ENCODE measurements at regions not wholly inside any gene's neighbourhood (a gene's known extent, or its start where the extent isn't known, plus 50 kb on each side); places are given as distances from the start of the nearest gene placed in this dataset.

DNA sequence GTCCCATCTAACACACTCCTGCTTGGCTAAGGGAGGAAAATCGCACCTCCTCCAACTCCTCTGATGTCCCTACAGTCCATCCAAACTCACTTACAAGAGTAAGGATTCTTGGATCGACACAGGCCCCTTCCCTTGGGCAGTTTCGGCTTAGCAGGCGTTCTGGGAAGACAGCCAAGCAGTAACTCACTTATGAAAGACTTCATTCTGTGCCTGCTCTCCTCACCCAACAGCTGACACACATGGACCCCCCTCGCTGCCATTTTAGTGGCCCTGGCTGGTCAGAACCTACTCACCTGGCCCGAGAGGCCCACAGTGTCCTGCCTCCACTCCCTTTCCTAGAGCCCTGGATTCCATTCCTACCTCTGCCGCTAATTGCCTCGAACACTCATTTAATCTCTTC is 52.3 kb upstream of the BCL2L14 start:
- TF ChIP-seq GATA2 (IDR thresholded peaks at IDR 0.05; ENCODE audit: insufficient read depth, insufficient read length, low read depth, low read length) (no peak), POLR2A (IDR thresholded peaks at IDR 0.05; ENCODE audit: low read depth, low read length) (no peak), JUN (IDR thresholded peaks at IDR 0.05; ENCODE audit: borderline replicate concordance, insufficient read depth, insufficient read length, low read depth) (no peak), EZH2 (IDR thresholded peaks at IDR 0.05; ENCODE audit: borderline replicate concordance, low read depth, low read length, severe bottlenecking) (no peak), POLR2AphosphoS5 (IDR thresholded peaks at IDR 0.05; ENCODE audit: insufficient read depth, low read depth, low read length) (no peak), FOS (IDR thresholded peaks at IDR 0.05; ENCODE audit: borderline replicate concordance, insufficient read depth, low read length) (no peak), MYC (IDR thresholded peaks at IDR 0.05; ENCODE audit: low read depth, low read length) (no peak)
- TF ChIP-seq, protein P1, sequence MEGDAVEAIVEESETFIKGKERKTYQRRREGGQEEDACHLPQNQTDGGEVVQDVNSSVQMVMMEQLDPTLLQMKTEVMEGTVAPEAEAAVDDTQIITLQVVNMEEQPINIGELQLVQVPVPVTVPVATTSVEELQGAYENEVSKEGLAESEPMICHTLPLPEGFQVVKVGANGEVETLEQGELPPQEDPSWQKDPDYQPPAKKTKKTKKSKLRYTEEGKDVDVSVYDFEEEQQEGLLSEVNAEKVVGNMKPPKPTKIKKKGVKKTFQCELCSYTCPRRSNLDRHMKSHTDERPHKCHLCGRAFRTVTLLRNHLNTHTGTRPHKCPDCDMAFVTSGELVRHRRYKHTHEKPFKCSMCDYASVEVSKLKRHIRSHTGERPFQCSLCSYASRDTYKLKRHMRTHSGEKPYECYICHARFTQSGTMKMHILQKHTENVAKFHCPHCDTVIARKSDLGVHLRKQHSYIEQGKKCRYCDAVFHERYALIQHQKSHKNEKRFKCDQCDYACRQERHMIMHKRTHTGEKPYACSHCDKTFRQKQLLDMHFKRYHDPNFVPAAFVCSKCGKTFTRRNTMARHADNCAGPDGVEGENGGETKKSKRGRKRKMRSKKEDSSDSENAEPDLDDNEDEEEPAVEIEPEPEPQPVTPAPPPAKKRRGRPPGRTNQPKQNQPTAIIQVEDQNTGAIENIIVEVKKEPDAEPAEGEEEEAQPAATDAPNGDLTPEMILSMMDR (IDR thresholded peaks at IDR 0.05; ENCODE audit: extremely low read depth in 1 of 2, insufficient read depth in 1 of 2, low read depth in 1 of 2, low read length in 2 of 2) = no peak
- BruUV-seq (replicated peaks) = no TSS peak
- no peak overlapping the region for H3K9ac ChIP-seq (replicated peaks; ENCODE audit: extremely low read depth, insufficient read depth, low read length)
- no peaks in the 10 kb centered on the region for H3K36me3 ChIP-seq (ENCODE audit: control insufficient read depth in 2 of 2, extremely low read depth in 1 of 2, insufficient read depth in 2 of 2, low read length in 2 of 2)
- POLR2A ChIA-PET = no interaction called here
- dilution Hi-C loops (cut with MboI; ENCODE audit: extremely low pct_ligation_motif_present, low sequenced_read_pairs) (no loop called here), intact Hi-C loops (cut with micrococcal nuclease) (no loop called here)
- no peak for FAIRE-seq
- H3K4me2 ChIP-seq (ENCODE audit: insufficient read depth, low read length) = no peak overlapping the region
- H3K9me1 ChIP-seq (replicated peaks; ENCODE audit: control insufficient read depth, extremely low read depth, insufficient read depth, low read length) = no peaks in the 10 kb centered on the region
- no peaks in the 10 kb centered on the region for H3K79me2 ChIP-seq (ENCODE audit: control insufficient read depth, insufficient read depth, low read length)
- CTCF ChIA-PET = interaction anchor here (0.6 to 1.4 kb wide), 6 partner anchors 9 to 437 kb away, joined by 3 to 6 read pairs (median 4); no protein-coding TSS in a partner anchor
- no peak overlapping the region for H3K27ac ChIP-seq (ENCODE audit: insufficient read depth, low read depth, low read length)
- H3K4me3 ChIP-seq (replicated peaks in 1 of 3; ENCODE audit: insufficient read depth in 1 of 3, low read depth in 1 of 3, low read length in 3 of 3) = no peak overlapping the region
- H3K4me1 ChIP-seq (ENCODE audit: control insufficient read depth, extremely low read depth, insufficient read depth, low read length) = no peaks in the 10 kb centered on the region
- H3K27me3 ChIP-seq (ENCODE audit: control insufficient read depth in 2 of 2, insufficient read depth in 2 of 2, low read length in 2 of 2) = peaks cover 8 to 9% of the 10 kb centered on the region in 2 experiments
- H2AFZ ChIP-seq (ENCODE audit: low read depth, low read length) = no peak overlapping the region
- DNase-seq (ENCODE audit: low read depth, low spot score) = no peak
- no peaks in the 10 kb centered on the region for H4K20me1 ChIP-seq (replicated peaks; ENCODE audit: control insufficient read depth, extremely low read depth, insufficient read depth, low read length)
- no peaks in the 10 kb centered on the region for H3K9me3 ChIP-seq (replicated peaks; ENCODE audit: control insufficient read depth, insufficient read depth, low read length)
